Stimulated activated naive B cell treated with anti-CD40 and anti-IgM and Interleukin-4, amounts not matched to agents 10 μg/mL and 1 μg/mL and 100 μg/mL, for 72 hours (primary cell): ENCODE measurements at regions not wholly inside any gene's neighbourhood (a gene's known extent, or its start where the extent isn't known, plus 50 kb on each side); places are given as distances from the start of the nearest gene placed in this dataset.
"Not testable (repeated sequence)": the region's sequence is repeated elsewhere in the genome, so short reads cannot be mapped to it uniquely, and the experiment has no call there.

Experiments
- ATAC-seq, 2 donors: fragments of 150-1000 bp; cut with Tn5 transposase; replicated peaks; 2 replicates each; pipeline ENCODE4 v1.10.0; 2021; ENCODE audit warnings: moderate library complexity in 1 of 2
- DNase-seq: peaks from one replicate; pipeline ENCODE4 v3.0.0; 2021
- H3K27ac Mint-ChIP-seq: one replicate; pipeline ENCODE4 v1.8.0; 2022; ENCODE audit warnings: mild to moderate bottlenecking, mixed read lengths
- H3K27me3 Mint-ChIP-seq, 2 donors: one replicate each; pipeline ENCODE4 v1.8.0; 2022; ENCODE audit warnings: mixed read lengths in 2 of 2
- H3K36me3 Mint-ChIP-seq, 2 donors: one replicate each; pipeline ENCODE4 v1.8.0; 2022; ENCODE audit warnings: mixed read lengths in 2 of 2, mild to moderate bottlenecking in 1 of 2
- H3K4me1 Mint-ChIP-seq, 2 donors: one replicate each; pipeline ENCODE4 v1.8.0; 2022; ENCODE audit warnings: mixed read lengths in 2 of 2, mild to moderate bottlenecking in 1 of 2
- H3K4me3 Mint-ChIP-seq, 2 donors: one replicate each; pipeline ENCODE4 v1.8.0; 2022; ENCODE audit warnings: mild to moderate bottlenecking in 2 of 2, mixed read lengths in 2 of 2, moderate library complexity in 1 of 2
- H3K9me3 Mint-ChIP-seq, 2 donors: one replicate each; pipeline ENCODE4 v1.8.0; 2022; ENCODE audit warnings: mixed read lengths in 2 of 2, mild to moderate bottlenecking in 1 of 2

GRCh38 chr3:3365716-3366115 lies 186.2 kb upstream of the CRBN start:
- no peaks in the 10 kb centered on the region for H3K36me3 Mint-ChIP-seq
- H3K4me1 Mint-ChIP-seq, result no peaks in the 10 kb centered on the region
- no peaks in the 10 kb centered on the region for H3K27me3 Mint-ChIP-seq
- peaks cover 0 to 1% of the 10 kb centered on the region in 2 donors for H3K9me3 Mint-ChIP-seq
- DNase-seq (no peak), ATAC-seq (no peak)
- H3K27ac Mint-ChIP-seq, result no peak overlapping the region
- H3K4me3 Mint-ChIP-seq, result no peak overlapping the region

DNA sequence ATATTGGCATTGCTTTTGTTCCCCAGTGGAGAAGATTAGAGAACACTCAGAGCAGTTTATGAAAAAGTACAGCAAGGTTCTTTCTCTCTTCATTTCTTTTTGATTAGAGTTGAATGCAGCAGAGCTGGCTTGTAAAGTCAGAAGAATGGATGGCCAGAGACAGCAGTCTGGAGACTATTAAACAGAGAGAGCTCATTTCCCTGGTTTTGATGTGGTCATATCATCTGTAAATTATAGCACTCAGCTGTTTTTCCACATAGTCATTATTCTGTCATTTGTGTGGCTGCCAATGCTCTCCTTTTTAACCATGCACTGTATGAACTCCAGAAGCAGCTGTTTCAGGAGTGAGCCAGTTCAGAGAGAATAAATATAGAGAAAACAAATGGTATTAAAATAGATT lies 177.4 kb upstream of the CRBN start:
- Mint-ChIP-seq H3K27me3 (no peaks in the 10 kb centered on the region), H3K4me3 (no peak overlapping the region), H3K36me3 (no peaks in the 10 kb centered on the region), H3K27ac (no peak overlapping the region), H3K9me3 (peaks cover 1 to 4% of the 10 kb centered on the region in 2 donors), H3K4me1 (no peaks in the 10 kb centered on the region)
- DNase-seq, result no peak
- ATAC-seq, result no peak

DNA sequence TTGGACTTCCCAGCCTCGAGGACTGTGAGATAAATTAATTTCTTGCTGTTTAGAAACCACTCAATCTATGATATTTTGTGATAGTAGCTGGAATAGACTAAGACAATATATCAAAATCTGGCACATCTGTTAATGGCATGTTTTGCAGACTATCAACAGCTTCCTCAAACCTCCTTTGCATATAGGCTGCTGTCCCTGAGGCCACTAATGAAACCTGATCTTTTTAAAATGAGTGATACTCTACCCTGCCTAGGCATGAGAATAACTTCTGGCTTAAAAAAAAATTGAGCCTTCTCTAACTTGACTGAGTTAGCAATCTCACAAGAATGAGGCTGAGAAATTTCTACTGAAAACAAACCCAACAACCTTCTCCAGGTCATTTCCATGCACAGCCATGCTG lies 176.0 kb upstream of the CRBN start:
- Mint-ChIP-seq H3K27ac (no peak overlapping the region), H3K4me3 (no peak overlapping the region), H3K9me3 (peaks cover 1 to 4% of the 10 kb centered on the region in 2 donors), H3K36me3 (no peaks in the 10 kb centered on the region), H3K27me3 (no peaks in the 10 kb centered on the region), H3K4me1 (no peaks in the 10 kb centered on the region)
- ATAC-seq (no peak), DNase-seq (no peak)

- Mint-ChIP-seq H3K36me3 (no peaks in the 10 kb centered on the region), H3K27ac (no peak overlapping the region), H3K9me3 (peaks cover 1 to 4% of the 10 kb centered on the region in 2 donors), H3K4me1 (no peaks in the 10 kb centered on the region), H3K4me3 (no peak overlapping the region), H3K27me3 (no peaks in the 10 kb centered on the region)
- ATAC-seq, result no peak
- no peak for DNase-seq
Measured at GRCh38 chr3:3353153-3353552, 173.7 kb upstream of the CRBN start.

DNA sequence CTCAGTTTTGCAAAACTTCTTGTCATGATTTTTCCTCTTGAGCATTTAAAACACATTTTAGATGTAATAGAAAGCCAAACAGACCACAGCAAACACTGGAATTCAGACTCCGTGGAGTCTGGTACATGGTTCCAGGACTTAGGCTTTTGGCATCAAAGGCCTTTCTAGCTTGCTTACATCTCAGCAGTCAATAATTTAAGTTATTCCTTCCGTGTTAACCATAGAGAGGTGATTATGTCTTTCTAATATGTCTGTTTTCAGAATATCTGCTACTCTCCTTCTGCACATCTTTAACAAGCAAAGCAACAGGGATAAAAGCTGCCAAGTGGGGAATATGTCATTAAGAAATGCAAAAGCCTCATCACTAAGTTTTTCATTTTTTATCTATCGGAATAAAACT lies 171.7 kb upstream of the CRBN start:
- Mint-ChIP-seq H3K27ac (no peak overlapping the region), H3K9me3 (peaks cover 0 to 1% of the 10 kb centered on the region in 2 donors), H3K36me3 (no peaks in the 10 kb centered on the region), H3K4me1 (no peaks in the 10 kb centered on the region), H3K27me3 (no peaks in the 10 kb centered on the region), H3K4me3 (no peak overlapping the region)
- DNase-seq, result no peak
- no peak for ATAC-seq

DNA sequence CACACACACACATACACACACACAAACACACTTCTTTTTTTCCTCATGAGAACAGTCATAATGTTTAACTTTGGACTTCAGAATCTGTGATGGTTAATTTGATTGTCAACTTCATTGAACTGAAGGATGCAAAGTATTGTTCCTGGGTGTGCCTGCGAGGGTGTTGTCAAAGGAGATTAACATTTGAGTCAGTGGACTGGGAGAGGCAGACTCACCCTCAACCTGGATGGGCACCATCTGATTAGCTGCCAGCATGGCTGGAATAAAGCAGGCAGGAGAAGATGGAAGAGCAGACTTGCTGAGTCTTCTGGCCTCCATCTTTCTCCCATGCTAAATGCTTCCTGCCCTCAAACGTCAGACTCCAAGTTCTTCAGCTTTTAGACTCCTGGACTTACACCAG lies 167.6 kb upstream of the CRBN start:
- H3K9me3 Mint-ChIP-seq, DNase-seq, ATAC-seq, H3K4me1 Mint-ChIP-seq, H3K36me3 Mint-ChIP-seq, H3K27ac Mint-ChIP-seq, H3K27me3 Mint-ChIP-seq, H3K4me3 Mint-ChIP-seq: not testable (repeated sequence)

GRCh38 chr3:3346556-3346955 lies 167.1 kb upstream of the CRBN start:
- ATAC-seq (no peak), DNase-seq (no peak)
- Mint-ChIP-seq H3K27me3 (no peaks in the 10 kb centered on the region), H3K4me1 (no peaks in the 10 kb centered on the region), H3K9me3 (no peaks in the 10 kb centered on the region), H3K27ac (no peak overlapping the region), H3K4me3 (no peak overlapping the region), H3K36me3 (no peaks in the 10 kb centered on the region)

- H3K27me3 Mint-ChIP-seq, result no peaks in the 10 kb centered on the region
- no peak overlapping the region for H3K4me3 Mint-ChIP-seq
- H3K9me3 Mint-ChIP-seq, result no peaks in the 10 kb centered on the region
- no peak overlapping the region for H3K27ac Mint-ChIP-seq
- H3K36me3 Mint-ChIP-seq, result no peaks in the 10 kb centered on the region
- ATAC-seq, result no peak
- no peaks in the 10 kb centered on the region for H3K4me1 Mint-ChIP-seq
- DNase-seq, result no peak
Measured at GRCh38 chr3:3342141-3342540, 162.7 kb upstream of the CRBN start.

DNA sequence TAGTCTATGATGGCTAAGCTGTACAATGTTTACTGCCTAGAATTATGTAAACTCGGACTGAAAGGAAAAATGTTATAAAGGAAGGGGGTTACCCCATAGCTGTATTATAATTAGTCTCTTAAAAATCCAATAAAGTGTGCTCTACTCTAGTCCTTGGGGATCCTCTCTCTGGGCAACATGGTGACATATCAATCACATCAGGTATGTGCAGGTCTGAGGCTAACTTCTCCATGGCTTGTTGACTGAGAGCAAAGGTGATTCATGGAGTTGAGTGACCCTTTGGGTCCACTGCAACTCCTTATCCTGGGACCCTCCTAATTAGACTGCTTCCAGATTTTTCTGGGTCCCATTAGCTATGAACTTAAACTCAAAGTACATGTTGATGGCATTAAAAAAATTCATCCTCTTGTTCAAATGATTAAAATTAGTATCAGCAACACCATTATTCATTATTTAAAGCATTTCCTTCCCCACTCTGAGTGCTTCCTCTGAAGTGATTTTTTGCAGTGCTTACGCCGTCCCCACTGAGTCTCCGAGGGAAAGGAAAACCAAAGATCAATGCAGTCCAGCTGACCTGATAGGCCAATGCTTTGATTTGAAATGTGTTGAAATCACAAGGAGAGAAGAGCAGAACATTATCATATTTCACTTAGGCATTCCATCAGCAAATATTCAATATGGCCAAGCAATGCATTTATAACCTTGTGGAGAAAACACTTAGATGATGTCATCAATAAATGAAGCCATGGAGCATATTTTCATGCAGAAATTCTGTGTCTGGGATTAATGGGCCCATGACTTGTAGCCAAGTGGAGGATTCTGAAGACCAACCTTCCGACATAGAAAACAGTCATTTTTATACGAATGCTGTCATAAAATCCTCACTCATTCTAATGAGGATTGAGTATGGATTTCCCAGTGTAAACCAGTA lies 161.7 kb upstream of the CRBN start:
- Mint-ChIP-seq H3K36me3 (no peaks in the 10 kb centered on the region), H3K27ac (no peak overlapping the region)
- ATAC-seq, result no peak

GRCh38 chr3:3340526-3340925 lies 161.0 kb upstream of the CRBN start:
- H3K9me3 Mint-ChIP-seq, result no peaks in the 10 kb centered on the region
- DNase-seq (no peak), ATAC-seq (no peak)
- H3K27ac Mint-ChIP-seq, result no peak overlapping the region
- no peaks in the 10 kb centered on the region for H3K27me3 Mint-ChIP-seq
- no peaks in the 10 kb centered on the region for H3K4me1 Mint-ChIP-seq
- H3K36me3 Mint-ChIP-seq, result no peaks in the 10 kb centered on the region
- H3K4me3 Mint-ChIP-seq, result no peak overlapping the region

More for the DNA sequence above, 161.7 kb upstream of the CRBN start:
- no peaks in the 10 kb centered on the region for H3K4me1 Mint-ChIP-seq
- no peak overlapping the region for H3K4me3 Mint-ChIP-seq
- no peak for DNase-seq
- H3K9me3 Mint-ChIP-seq, result no peaks in the 10 kb centered on the region
- no peaks in the 10 kb centered on the region for H3K27me3 Mint-ChIP-seq

- no peaks in the 10 kb centered on the region for H3K27me3 Mint-ChIP-seq
- H3K36me3 Mint-ChIP-seq, result no peaks in the 10 kb centered on the region
- no peaks in the 10 kb centered on the region for H3K9me3 Mint-ChIP-seq
- DNase-seq (no peak), ATAC-seq (no peak)
- no peak overlapping the region for H3K4me3 Mint-ChIP-seq
- H3K27ac Mint-ChIP-seq, result no peak overlapping the region
- no peaks in the 10 kb centered on the region for H3K4me1 Mint-ChIP-seq
Measured at GRCh38 chr3:3335903-3336302, 156.4 kb upstream of the CRBN start.

DNA sequence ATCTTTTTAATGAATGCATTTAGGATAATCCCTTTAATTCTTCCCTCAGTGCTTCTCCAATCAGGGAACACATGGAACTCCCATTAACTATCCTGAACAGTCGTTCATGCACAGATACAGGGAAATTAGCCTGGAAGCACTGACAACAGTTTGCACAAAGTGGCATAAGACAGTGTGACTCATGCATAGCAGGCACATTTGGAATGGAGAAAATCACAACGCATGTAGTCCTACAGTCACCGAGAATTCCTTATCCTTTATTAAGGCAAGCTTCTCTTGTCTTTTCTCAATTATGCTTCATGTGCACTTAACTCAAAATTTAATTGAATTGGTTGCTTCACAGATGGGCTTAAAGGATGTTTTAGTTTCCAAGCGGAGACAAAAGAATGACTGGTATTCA lies 155.0 kb upstream of the CRBN start:
- DNase-seq (no peak), ATAC-seq (no peak)
- Mint-ChIP-seq H3K36me3 (no peaks in the 10 kb centered on the region), H3K27me3 (peaks cover 0 to 2% of the 10 kb centered on the region in 2 donors), H3K4me1 (no peaks in the 10 kb centered on the region), H3K9me3 (no peaks in the 10 kb centered on the region), H3K4me3 (no peak overlapping the region), H3K27ac (no peak overlapping the region)

- ATAC-seq (no peak), DNase-seq (no peak)
- Mint-ChIP-seq H3K36me3 (no peaks in the 10 kb centered on the region), H3K27ac (no peak overlapping the region), H3K4me1 (no peaks in the 10 kb centered on the region), H3K9me3 (no peaks in the 10 kb centered on the region), H3K27me3 (peaks cover 0 to 3% of the 10 kb centered on the region in 2 donors), H3K4me3 (no peak overlapping the region)
Measured at GRCh38 chr3:3333571-3333970, 154.1 kb upstream of the CRBN start.

DNA sequence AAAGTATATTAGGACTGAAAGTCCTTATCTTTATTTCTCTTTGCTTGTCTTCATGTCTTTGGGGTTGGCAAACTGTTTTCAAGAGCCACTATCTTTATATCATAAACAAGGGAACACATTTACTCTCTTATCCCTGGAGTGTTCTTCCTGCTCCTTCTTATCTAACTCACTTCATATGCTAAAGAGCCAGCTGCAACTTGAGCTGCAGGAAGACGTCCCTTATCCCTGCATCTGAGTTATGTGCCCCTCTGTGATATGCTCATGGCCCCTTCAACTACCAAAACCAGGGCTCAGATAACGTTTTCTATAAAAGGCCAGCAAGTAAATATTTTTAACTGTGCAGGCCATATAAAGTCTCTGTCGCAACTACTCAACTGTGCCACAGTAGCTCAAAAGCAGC lies 137.0 kb upstream of the CRBN start:
- DNase-seq, result no peak
- no peaks in the 10 kb centered on the region for H3K36me3 Mint-ChIP-seq
- no peak overlapping the region for H3K27ac Mint-ChIP-seq
- no peaks in the 10 kb centered on the region for H3K27me3 Mint-ChIP-seq
- H3K4me1 Mint-ChIP-seq, result no peaks in the 10 kb centered on the region
- ATAC-seq, result no peak
- H3K4me3 Mint-ChIP-seq, result no peak overlapping the region
- H3K9me3 Mint-ChIP-seq, result peaks cover 2 to 6% of the 10 kb centered on the region in 2 donors

DNA sequence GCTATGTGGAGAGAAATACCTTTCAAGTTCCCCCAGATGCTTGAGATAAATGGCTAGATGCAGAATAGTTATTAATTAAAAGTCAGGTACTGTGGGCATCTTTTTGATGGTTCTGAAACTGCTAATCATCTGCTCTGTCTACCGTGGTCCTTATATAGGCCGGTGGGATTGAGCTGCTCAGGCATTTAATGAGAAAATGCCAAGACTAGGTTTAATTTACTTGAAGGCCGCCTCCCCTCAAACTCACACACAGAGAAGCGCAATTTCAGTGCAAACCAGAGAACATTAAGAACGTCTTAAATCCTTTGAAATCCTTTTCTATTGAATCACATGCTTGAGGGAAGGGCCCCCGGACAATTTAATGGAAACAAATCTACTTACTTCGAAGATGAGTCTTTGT lies 136.4 kb upstream of the CRBN start:
- no peak overlapping the region for H3K4me3 Mint-ChIP-seq
- no peak for DNase-seq
- H3K9me3 Mint-ChIP-seq, result peaks cover 2 to 6% of the 10 kb centered on the region in 2 donors
- H3K36me3 Mint-ChIP-seq, result no peaks in the 10 kb centered on the region
- H3K27ac Mint-ChIP-seq, result no peak overlapping the region
- no peak for ATAC-seq
- H3K4me1 Mint-ChIP-seq, result no peaks in the 10 kb centered on the region
- H3K27me3 Mint-ChIP-seq, result no peaks in the 10 kb centered on the region
